GM18858 (cell line): ENCODE measurements at regions not wholly inside any gene's neighbourhood (a gene's known extent, or its start where the extent isn't known, plus 50 kb on each side); places are given as distances from the start of the nearest gene placed in this dataset.
"Not testable (repeated sequence)": the region's sequence is repeated elsewhere in the genome, so short reads cannot be mapped to it uniquely, and the experiment has no call there.

Experiments
- ATAC-seq: cut with Tn5 transposase; IDR thresholded peaks from one replicate; pipeline ENCODE4 v1.9.1; 2021; ENCODE audit not compliant: unreplicated experiment

GRCh38 chr13:111757094-111757493, 309.9 kb upstream of the SOX1 start:
- not testable (repeated sequence) for ATAC-seq

- not testable (repeated sequence) for ATAC-seq
Measured at GRCh38 chr13:111757618-111758017, 309.3 kb upstream of the SOX1 start.

GRCh38 chr13:111763001-111763872, 303.7 kb upstream of the SOX1 start:
- not testable (repeated sequence) for ATAC-seq

- not testable (repeated sequence) for ATAC-seq
Measured at GRCh38 chr13:111764550-111764949, 302.4 kb upstream of the SOX1 start.

- ATAC-seq, result not testable (repeated sequence)
Measured at GRCh38 chr13:111764996-111765395, 302.0 kb upstream of the SOX1 start.

GRCh38 chr13:111775718-111776117, 291.2 kb upstream of the SOX1 start:
- not testable (repeated sequence) for ATAC-seq

GRCh38 chr13:111777351-111777750, 289.6 kb upstream of the SOX1 start:
- peak; percentile 40 for ATAC-seq

GRCh38 chr13:111781395-111781794, 285.6 kb upstream of the SOX1 start:
- not testable (repeated sequence) for ATAC-seq

- not testable (repeated sequence) for ATAC-seq
Measured at GRCh38 chr13:111787321-111787720, 279.6 kb upstream of the SOX1 start.

GRCh38 chr13:111789011-111789410, 277.9 kb upstream of the SOX1 start:
- no peak for ATAC-seq

GRCh38 chr13:111789420-111789819, 277.5 kb upstream of the SOX1 start:
- no peak for ATAC-seq

- ATAC-seq, result no peak
Measured at GRCh38 chr13:111790621-111791020, 276.3 kb upstream of the SOX1 start.

- no peak for ATAC-seq
Measured at GRCh38 chr13:111791131-111791530, 275.8 kb upstream of the SOX1 start.

- no peak for ATAC-seq
Measured at GRCh38 chr13:111792956-111793355, 274.0 kb upstream of the SOX1 start.
